Inflammatory macrophage (primary cell): ENCODE measurements at regions not wholly inside any gene's neighbourhood (a gene's known extent, or its start where the extent isn't known, plus 50 kb on each side); places are given as distances from the start of the nearest gene placed in this dataset.
"Not testable (repeated sequence)": the region's sequence is repeated elsewhere in the genome, so short reads cannot be mapped to it uniquely, and the experiment has no call there.

ENCODE experiments used
- DNase-seq, 2 donors: peaks; one replicate each; pipeline ENCODE4 v3.0.0-alpha.2; 2020 to 2022

- DNase-seq, result no peak
These were observed 295.4 kb downstream of the MYCN start for GRCh38 chr2:16235747-16236146.

GRCh38 chr2:16235291-16235690, 294.9 kb downstream of the MYCN start:
- not testable (repeated sequence) for DNase-seq

- no peak for DNase-seq
These were observed 288.6 kb downstream of the MYCN start for GRCh38 chr2:16228951-16229350.

DNA sequence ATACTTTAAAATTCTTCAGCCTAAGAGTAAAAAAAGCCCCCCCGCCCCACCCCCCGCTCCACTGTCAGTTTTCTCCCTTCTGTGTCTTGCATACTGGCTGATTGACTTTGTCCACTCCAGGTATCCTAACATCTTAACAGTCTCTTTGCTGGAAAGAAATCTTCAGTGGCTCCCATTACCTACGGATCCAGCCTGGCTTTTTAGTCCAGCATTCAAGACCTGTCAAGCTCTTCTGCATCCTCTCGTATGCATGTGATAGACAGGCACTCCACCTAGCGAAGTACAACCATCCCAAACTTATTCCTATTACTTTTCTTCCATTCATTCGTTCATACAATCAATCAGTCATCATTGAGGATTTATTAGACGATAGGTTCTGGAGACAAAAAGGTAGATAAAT, 288.1 kb downstream of the MYCN start:
- DNase-seq, result no peak

DNA sequence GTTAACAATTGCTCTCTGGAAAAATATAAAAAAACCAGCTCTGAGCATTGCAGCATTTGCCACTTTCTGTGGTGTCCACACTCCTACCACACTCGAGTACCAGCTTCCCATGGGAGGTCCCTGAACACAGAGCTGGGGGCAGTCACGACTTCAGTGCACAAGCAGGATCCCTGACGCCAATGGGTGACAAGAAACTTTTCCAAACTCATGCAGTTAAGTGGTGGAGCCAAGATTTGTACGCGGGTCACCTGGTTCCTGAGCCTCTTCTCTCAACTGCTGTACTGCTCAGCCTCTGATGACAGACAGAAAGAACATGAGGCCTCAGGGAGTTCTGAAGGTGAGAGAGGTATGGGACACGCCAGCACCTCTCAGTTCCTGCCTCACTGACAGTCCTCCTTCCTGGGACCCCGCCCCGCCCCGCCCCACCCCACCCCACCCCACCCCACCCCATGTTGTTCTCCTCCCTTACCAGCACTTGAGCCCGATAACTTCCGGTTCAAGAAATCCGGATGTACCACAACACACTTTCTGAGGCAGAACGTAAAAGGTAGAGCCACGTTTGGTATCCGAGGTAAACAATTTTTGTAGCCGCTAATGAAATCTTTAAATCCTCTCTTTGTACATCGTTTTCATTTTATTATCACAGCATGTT, 287.6 kb downstream of the MYCN start:
- no peak for DNase-seq

DNA sequence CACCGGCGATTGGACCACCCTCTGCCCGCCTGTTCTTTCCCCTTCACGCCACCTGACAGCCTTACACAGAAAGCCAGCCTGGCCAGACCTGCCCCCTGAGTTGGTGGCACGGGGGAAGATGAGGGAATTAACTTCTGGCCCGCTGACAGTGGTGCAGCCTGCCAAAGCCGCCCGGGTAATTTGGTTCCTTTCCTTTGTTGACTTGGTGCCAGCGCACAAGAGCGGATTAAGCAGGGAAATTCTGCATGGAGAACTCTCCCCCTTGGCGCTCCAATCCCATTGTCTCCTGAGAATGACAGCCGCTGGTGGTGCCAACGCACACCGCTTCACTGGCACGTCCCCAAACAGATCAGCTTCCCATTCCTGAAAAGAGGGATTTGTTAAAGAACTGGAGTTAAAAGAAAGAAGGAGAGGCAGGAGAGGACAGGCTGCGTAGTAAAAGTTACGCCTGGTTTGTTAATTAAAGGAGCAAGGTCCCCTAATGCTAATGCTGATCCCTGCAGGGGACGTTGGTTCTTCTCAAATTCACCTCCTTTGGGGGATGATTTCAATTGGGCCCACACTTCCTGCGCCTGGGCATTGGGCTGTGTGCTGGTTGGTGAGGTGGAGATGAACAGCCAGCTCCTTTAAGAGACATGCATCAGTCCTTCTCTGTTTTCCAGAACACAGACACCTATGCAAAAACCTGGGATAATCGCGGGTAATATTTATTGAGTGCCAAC, 286.8 kb downstream of the MYCN start:
- DNase-seq, result no peak

DNA sequence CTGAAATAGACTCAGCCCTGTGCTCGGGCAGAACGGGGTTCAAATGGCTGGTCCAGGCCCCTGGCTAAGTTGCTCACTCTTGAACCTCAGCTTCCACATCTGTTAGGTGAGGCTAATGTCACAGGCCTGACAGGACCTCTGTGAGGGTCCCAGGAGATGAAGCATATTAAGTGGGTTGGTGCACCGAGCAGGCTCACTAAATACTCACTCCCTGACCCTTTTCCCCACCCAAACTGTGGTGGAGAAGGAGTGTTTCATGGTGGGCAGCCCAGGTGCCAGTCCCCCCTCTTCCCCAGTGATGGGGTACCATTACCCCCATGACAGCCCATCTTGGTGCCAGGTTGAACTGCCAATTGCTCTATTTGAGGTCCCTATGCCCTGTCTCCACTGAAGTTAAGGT, 286.0 kb downstream of the MYCN start:
- no peak for DNase-seq

- DNase-seq, result no peak
These were observed 285.2 kb downstream of the MYCN start for GRCh38 chr2:16225545-16225944.

DNA sequence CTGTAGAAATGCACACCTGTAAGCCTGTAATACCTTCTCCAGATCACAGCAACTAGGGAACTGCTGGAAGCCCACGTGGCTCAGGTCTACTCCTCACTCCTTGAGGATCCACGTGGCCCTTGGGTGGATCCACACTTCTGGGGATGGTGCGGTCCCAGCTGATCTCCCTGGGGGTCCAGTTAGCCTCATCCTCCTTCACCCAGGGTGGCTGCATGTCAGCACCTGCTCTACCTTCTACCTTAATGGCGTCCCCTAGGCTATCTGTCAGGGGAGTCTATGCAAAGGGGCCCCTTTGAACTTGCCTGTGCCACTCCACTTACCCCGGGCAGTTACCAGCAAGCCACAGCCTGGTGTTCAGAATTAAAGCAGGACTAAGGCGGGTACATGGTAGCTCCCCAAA, 284.7 kb downstream of the MYCN start:
- no peak for DNase-seq

- no peak for DNase-seq
These were observed 284.1 kb downstream of the MYCN start for GRCh38 chr2:16224298-16225045.

DNA sequence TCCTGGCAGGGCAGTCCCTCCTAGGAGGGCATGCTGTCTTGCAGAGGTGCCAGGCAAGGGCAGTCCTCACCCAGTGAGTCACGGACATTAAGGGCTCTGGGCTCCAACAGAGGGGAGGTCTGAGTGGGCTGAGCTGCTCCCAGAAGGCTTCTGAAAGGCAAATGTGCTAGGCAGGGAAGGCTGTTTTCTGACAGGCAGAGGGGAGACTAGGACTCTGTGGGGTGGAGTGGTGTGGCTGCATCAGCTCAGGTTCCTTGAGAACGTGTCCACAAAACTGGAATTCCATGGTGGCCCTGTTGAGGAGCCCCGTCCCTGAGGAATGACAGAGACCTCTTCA, 283.5 kb downstream of the MYCN start:
- DNase-seq, result no peak

- DNase-seq, result no peak
These were observed 283.0 kb downstream of the MYCN start for GRCh38 chr2:16223161-16223840.

DNA sequence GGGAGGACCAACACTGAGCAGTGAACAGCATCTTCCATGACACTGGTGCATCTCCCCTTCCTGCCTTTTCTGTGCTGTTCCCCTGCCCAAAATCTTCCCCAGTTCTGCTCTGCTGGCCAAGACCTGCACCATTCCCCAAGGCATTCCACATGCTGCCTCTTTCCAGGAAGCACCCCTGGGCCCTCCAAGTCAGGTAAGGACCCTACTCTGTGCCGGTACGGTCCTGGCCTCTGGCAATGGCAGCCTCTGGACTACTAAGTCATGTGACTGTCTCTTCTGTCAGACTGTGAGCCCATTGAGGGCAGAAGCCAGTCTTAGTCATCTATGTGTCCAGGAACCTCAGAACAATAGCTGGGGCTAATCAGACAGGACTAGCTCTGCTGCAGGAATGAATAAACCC, 282.0 kb downstream of the MYCN start:
- no peak for DNase-seq

DNA sequence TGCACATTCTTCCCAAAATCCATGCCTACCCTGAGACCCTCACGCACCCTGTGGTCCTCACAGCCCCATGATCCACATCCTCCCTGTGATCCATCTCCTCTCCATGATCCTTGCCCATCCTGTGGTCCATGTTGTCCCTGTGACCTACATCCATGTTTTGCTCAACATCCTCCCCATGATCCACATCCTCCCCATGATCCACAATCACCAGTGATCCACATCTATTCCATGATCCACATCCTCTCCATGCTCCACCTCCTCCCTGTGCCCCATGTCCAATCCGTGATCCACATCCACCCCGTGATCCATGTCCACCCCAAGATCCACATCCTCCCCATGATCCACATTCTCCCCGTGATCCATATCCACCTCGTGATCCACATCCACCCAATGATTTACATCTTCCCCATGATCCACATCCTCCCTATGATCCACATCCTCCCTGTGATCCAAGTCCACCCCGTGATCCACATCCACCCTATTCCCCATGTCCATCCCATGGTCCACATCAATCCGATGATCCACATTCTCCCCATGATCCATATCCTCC, 281.2 kb downstream of the MYCN start:
- DNase-seq, result no peak

DNA sequence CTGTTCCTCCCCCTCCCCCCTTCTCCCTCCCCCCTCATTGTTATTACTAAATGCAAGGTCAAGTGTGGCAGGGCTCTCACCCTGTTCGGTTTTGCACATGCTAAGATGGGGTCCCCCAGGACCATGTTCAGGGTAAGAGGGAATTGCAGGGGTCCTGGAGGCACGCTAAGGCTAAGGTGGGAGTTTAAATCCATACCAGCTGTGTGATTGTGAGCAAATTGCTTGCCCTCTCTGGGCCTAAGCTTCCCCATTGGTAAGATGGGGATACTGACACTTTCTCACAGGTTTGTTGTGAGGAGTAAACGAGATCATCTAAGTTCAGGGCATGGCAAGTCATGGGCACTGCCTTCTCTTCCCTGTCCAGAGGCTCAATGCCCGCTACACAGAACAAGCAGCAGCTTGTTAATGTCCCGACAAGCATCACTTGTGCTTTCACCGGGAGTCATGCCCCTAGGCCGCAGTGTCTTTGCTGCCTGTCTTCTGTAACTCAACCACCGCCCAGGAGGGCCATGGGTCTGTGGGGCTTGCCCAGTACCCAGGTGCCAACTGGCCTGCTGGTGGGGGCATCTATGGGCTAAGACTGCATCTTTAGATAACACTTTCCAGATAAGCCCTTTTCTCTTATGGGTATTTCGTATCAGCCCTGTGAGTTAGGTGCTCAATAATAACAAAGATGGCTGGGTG, 279.1 kb downstream of the MYCN start:
- no peak for DNase-seq

DNA sequence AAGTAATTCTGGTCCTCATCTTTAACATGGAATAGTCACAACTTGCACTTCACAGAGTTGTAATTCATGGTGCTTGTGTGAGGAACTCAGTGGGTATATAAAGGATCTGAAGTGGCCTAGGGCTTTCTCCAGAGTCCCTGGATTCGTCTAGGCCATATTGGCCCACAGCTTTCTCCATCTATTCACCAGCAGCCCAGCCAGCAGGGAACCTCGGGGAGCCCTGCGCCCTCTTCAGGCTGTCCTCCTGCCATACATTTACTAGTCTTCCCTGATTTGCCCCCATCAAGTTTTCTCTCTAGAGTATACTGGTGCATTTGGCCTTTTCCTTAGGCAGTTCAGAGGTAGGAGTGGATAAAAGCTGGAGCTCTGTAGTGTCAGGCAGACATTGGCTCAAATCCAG, 278.3 kb downstream of the MYCN start:
- peak; percentile 7 to 39 for DNase-seq

DNA sequence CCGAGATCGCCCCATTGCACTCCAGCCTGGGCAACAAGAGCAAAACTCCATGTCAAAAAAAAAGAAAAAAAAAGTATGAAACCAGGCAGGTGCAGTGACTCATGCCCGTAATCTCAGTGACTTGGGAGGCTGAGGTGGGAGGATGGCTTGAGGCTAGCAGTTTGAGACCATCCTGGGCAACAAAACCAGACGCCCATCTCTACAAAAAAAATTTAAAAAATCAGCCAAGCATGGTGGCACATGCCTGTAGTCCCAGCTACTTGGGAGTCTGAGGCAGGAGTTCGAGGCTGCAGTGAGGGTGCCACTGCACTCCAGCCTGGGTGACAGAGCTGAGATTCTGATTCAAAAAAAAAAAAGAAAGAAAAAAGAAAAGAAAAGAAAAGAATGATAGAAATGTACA, 277.8 kb downstream of the MYCN start:
- no peak for DNase-seq

DNA sequence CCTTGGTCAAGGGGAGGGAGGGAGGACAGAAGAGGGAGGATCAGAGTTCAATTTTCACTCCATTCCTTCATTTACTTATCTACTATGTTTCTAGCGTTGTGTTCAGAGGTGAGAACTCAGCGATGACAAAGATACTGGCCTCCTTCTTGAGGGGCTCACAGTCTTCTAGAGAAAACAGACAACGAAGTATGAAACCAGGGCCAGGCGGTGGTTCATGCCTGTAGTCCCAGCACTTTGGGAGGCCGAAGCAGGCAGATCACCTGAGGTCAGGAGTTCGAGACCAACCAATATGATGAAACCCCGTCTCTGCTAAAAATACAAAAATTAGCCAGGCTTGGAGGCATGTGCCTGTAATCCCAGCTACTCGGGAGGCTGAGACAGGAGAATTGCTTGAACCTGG, 277.4 kb downstream of the MYCN start:
- DNase-seq, result not testable (repeated sequence)

DNA sequence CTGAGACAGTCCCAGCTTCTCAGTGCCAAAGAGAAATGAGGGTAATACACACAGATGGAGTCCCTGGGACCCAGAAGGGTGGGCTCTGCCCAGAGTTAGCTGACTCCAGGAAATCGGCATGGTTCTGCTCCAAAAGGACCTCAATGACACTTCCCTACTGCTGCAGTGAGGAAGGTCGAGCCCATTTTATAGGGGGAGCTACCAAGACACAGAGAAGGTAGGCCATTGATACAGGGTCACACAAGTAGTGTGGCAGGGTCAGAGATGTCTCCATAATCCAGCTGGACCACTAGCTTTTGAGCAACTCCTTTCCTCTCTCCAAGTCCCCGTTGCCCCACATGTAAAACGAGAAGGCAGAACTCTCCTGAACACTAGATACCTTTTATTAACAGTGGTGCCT, 276.9 kb downstream of the MYCN start:
- no peak for DNase-seq

- no peak for DNase-seq
These were observed 276.2 kb downstream of the MYCN start for GRCh38 chr2:16216558-16216945.

DNA sequence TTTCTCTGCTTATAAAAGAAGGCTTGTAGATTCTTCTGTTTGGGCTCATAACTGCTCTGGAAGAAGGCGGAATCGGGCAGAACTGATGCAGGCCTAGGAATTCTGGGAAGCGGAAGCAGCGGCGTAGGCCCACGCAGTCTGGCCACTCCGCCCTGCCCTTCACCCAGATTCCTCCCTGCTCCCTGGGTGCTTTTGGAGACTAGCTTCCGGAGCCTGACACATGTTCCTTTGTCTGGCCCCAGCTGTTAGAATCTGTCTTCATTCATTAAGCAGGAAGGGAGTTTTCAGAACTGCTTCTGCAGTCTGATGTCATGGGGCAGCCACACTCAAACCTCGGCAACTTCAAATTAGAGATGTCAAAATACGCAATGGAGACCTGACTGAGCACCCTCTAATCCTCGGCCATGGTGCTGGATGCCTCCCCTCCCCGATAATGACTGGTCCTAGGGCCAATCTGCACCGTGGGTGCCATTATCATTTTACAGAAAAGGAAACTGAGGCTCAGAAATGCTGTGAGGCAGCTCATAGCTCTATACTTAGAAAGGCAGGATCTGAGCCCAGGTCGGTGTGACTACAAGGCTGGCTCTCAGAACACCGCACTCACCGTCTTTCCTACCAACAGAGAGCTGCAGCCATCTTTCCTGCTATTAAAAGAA, 275.7 kb downstream of the MYCN start:
- no peak for DNase-seq

DNA sequence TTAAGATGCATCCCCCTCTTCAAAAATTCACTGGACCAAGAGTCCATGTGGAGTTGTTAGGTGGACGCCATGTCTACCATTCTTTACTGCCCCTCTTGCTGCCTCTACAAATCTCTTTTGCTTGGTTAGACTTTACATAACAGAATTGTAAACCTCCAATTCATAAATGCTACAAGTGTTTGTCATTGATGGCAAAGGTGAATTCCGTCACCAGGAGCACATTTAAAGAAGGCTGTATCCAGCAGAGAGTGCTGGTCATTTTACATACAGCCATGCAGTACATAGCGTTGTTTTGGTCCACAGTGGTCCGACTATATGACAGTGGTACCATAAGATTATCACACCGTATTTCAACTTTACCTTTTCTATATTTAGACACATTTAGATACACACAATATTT, 274.5 kb downstream of the MYCN start:
- no peak for DNase-seq
